Mesenchymal stem cell (in vitro differentiated cells and primary cell): ENCODE measurements at regions not wholly inside any gene's neighbourhood (a gene's known extent, or its start where the extent isn't known, plus 50 kb on each side); places are given as distances from the start of the nearest gene placed in this dataset.

Experiments
- DNase-seq: peaks from one replicate; pipeline ENCODE4 v3.0.0-alpha.2; 2013
- H2AFZ ChIP-seq: one replicate; pipeline ENCODE4 v1.6.1; 2013; ENCODE audit warnings: low read depth, mild to moderate bottlenecking, control low read depth, inconsistent platforms, low read length, moderate library complexity
- H2AK5ac ChIP-seq: 2 replicates; pipeline ENCODE4 v1.6.1; 2013; ENCODE audit warnings: low read length, moderate library complexity, mild to moderate bottlenecking, inconsistent platforms; ENCODE audit not compliant: severe bottlenecking
- H2BK120ac ChIP-seq: one replicate; pipeline ENCODE4 v1.6.1; 2013; ENCODE audit warnings: low read depth, mild to moderate bottlenecking, inconsistent platforms, low read length, moderate library complexity
- H2BK12ac ChIP-seq, 2 experiments: one replicate each; pipeline ENCODE4 v1.6.1; 2013; ENCODE audit warnings: inconsistent platforms in 2 of 2, low read length in 2 of 2, mild to moderate bottlenecking in 2 of 2, moderate library complexity in 2 of 2, control low read depth in 1 of 2
- H2BK15ac ChIP-seq: one replicate; pipeline ENCODE4 v1.6.1; 2013; ENCODE audit warnings: mild to moderate bottlenecking, low read depth, inconsistent platforms; ENCODE audit not compliant: poor library complexity, severe bottlenecking
- H2BK5ac ChIP-seq: 2 replicates; pipeline ENCODE4 v1.6.1; 2013; ENCODE audit warnings: low read depth, mild to moderate bottlenecking, low read length, control low read depth, inconsistent platforms; ENCODE audit not compliant: poor library complexity, severe bottlenecking
- H3K14ac ChIP-seq, 2 experiments: one replicate each; pipeline ENCODE4 v1.6.1; 2013; ENCODE audit warnings: inconsistent platforms in 2 of 2, low read length in 2 of 2, control low read depth in 1 of 2, mild to moderate bottlenecking in 1 of 2, moderate library complexity in 1 of 2
- H3K18ac ChIP-seq, 2 experiments: one replicate each; pipeline ENCODE4 v1.6.1; 2013; ENCODE audit warnings: inconsistent platforms in 2 of 2, low read length in 2 of 2, control low read depth in 1 of 2, low read depth in 1 of 2, mild to moderate bottlenecking in 1 of 2
- H3K23ac ChIP-seq, 2 experiments: one replicate each; pipeline ENCODE4 v1.6.1; 2013; ENCODE audit warnings: inconsistent platforms in 2 of 2, low read length in 2 of 2, mild to moderate bottlenecking in 2 of 2, moderate library complexity in 2 of 2, control low read depth in 1 of 2
- H3K27ac ChIP-seq: 2 replicates; pipeline ENCODE4 v1.5.1; 2013; ENCODE audit warnings: mild to moderate bottlenecking, moderate library complexity, low read length, control low read depth, inconsistent platforms; ENCODE audit not compliant: poor library complexity, severe bottlenecking
- H3K27me3 ChIP-seq, 2 experiments: 2 replicates each; pipeline versions ENCODE4 v1.6.1 to v1.7.0; 2013; ENCODE audit warnings: low read length in 2 of 2, mild to moderate bottlenecking in 2 of 2, moderate library complexity in 2 of 2, control low read depth in 1 of 2, inconsistent platforms in 1 of 2; ENCODE audit not compliant: control insufficient read depth in 1 of 2, insufficient read depth in 1 of 2
- H3K36me3 ChIP-seq, 2 experiments: 2 replicates each; pipeline versions ENCODE4 v1.6.1 to v1.7.0; 2013; ENCODE audit warnings: low read length in 2 of 2, control low read depth in 1 of 2, inconsistent platforms in 1 of 2, low read depth in 1 of 2, mild to moderate bottlenecking in 1 of 2; ENCODE audit not compliant: insufficient read depth in 2 of 2, control insufficient read depth in 1 of 2
- H3K4ac ChIP-seq, 2 experiments: one replicate each; pipeline ENCODE4 v1.6.1; 2013; ENCODE audit warnings: inconsistent platforms in 2 of 2, low read length in 2 of 2, mild to moderate bottlenecking in 2 of 2, moderate library complexity in 2 of 2, control low read depth in 1 of 2, low read depth in 1 of 2
- H3K4me1 ChIP-seq: 2 replicates; pipeline ENCODE4 v1.6.1; 2013; ENCODE audit warnings: low read depth, low read length, control low read depth; ENCODE audit not compliant: control insufficient read depth, insufficient read depth
- H3K4me2 ChIP-seq: 2 replicates; pipeline ENCODE4 v1.6.1; 2013; ENCODE audit warnings: low read length, mild to moderate bottlenecking, inconsistent platforms; ENCODE audit not compliant: poor library complexity, severe bottlenecking
- H3K4me3 ChIP-seq, 2 experiments: 2 replicates each; pipeline versions ENCODE4 v1.5.1 to v1.7.0; 2013; ENCODE audit warnings: low read length in 2 of 2, mild to moderate bottlenecking in 2 of 2, control low read depth in 1 of 2, low read depth in 1 of 2; ENCODE audit not compliant: insufficient read depth in 1 of 2
- H3K79me1 ChIP-seq: replicated peaks from 2 replicates; pipeline ENCODE4 v1.6.1; 2013; ENCODE audit warnings: mild to moderate bottlenecking, control low read depth, low read length, inconsistent platforms; ENCODE audit not compliant: poor library complexity, severe bottlenecking
- H3K9ac ChIP-seq: 2 replicates; pipeline ENCODE4 v1.7.0; 2013; ENCODE audit warnings: mild to moderate bottlenecking, low read length, moderate library complexity
- H3K9me3 ChIP-seq: 2 replicates; pipeline ENCODE4 v1.7.0; 2013; ENCODE audit warnings: mild to moderate bottlenecking, low read length; ENCODE audit not compliant: control insufficient read depth
- H4K8ac ChIP-seq: one replicate; pipeline ENCODE4 v1.6.1; 2013; ENCODE audit warnings: inconsistent platforms, mild to moderate bottlenecking, low read length, moderate library complexity
- H4K91ac ChIP-seq: one replicate; pipeline ENCODE4 v1.6.1; 2013; ENCODE audit warnings: mild to moderate bottlenecking, low read length, inconsistent platforms
- WGBS: methylation state at CpG from one replicate; pipeline ENCODE4 v1.1.7; 2013; ENCODE audit warnings: mixed read lengths; 5-methylcytosine and 5-hydroxymethylcytosine counted together

GRCh38 chr1:34296059-34296458 lies 119.4 kb downstream of the C1orf94 start:
- H3K9ac ChIP-seq: no peak overlapping the region
- H3K79me1 ChIP-seq: no peaks in the 10 kb centered on the region
- no peak overlapping the region for H2BK120ac ChIP-seq
- H2AFZ ChIP-seq: no peak overlapping the region
- H3K27me3 ChIP-seq: peaks cover 0 to 41% of the 10 kb centered on the region in 2 experiments
- no peak overlapping the region for H2BK5ac ChIP-seq
- no peak overlapping the region for H2BK15ac ChIP-seq
- no peak overlapping the region for H3K4me2 ChIP-seq
- DNase-seq: no peak
- no peaks in the 10 kb centered on the region for H3K36me3 ChIP-seq
- no peak overlapping the region for H3K27ac ChIP-seq
- H4K8ac ChIP-seq: no peak overlapping the region
- no peak overlapping the region for H3K14ac ChIP-seq
- no peak overlapping the region for H3K4ac ChIP-seq
- 52% methylated on average over 6 of the region's 6 CpGs for WGBS
- no peaks in the 10 kb centered on the region for H3K4me1 ChIP-seq
- H3K18ac ChIP-seq: no peak overlapping the region
- no peak overlapping the region for H3K4me3 ChIP-seq
- no peak overlapping the region for H2AK5ac ChIP-seq
- peaks cover 15% of the 10 kb centered on the region for H3K9me3 ChIP-seq
- no peak overlapping the region for H2BK12ac ChIP-seq
- no peak overlapping the region for H3K23ac ChIP-seq
- H4K91ac ChIP-seq: no peak overlapping the region

- Histone ChIP-seq H3K4me2 (no peak overlapping the region), H3K18ac (no peak overlapping the region), H3K23ac (no peak overlapping the region), H3K4ac (no peak overlapping the region), H2BK15ac (no peak overlapping the region), H2AK5ac (no peak overlapping the region), H3K79me1 (no peaks in the 10 kb centered on the region), H3K27ac (no peak overlapping the region), H4K8ac (no peak overlapping the region), H2AFZ (no peak overlapping the region), H3K27me3 (peaks cover 0 to 7% of the 10 kb centered on the region in 2 experiments), H3K14ac (no peak overlapping the region), H3K4me1 (no peaks in the 10 kb centered on the region), H3K4me3 (no peak overlapping the region), H2BK120ac (no peak overlapping the region), H3K9ac (no peak overlapping the region), H2BK5ac (no peak overlapping the region), H3K36me3 (no peaks in the 10 kb centered on the region), H2BK12ac (no peak overlapping the region), H4K91ac (no peak overlapping the region), H3K9me3 (peaks cover 57% of the 10 kb centered on the region)
- no peak for DNase-seq
- WGBS: 76% methylated on average over 1 of the region's 1 CpG
These were observed 126.1 kb downstream of the C1orf94 start for GRCh38 chr1:34302798-34303197.

GRCh38 chr1:34303218-34303617 lies 126.5 kb downstream of the C1orf94 start:
- no peak overlapping the region for H3K27ac ChIP-seq
- no peak overlapping the region for H3K23ac ChIP-seq
- no peak overlapping the region for H2BK15ac ChIP-seq

GRCh38 chr1:34306568-34306967 lies 129.9 kb downstream of the C1orf94 start:
- H3K36me3 ChIP-seq: no peaks in the 10 kb centered on the region
- H3K23ac ChIP-seq: no peak overlapping the region
- H2AK5ac ChIP-seq: no peak overlapping the region
- H3K4me2 ChIP-seq: no peak overlapping the region
- no peak overlapping the region for H2BK15ac ChIP-seq
- H3K4me3 ChIP-seq: no peak overlapping the region
- H2BK5ac ChIP-seq: no peak overlapping the region
- H3K9me3 ChIP-seq: peaks cover 64% of the 10 kb centered on the region
- H3K27ac ChIP-seq: no peak overlapping the region
- no peak overlapping the region for H3K9ac ChIP-seq
- H2AFZ ChIP-seq: no peak overlapping the region
- H3K27me3 ChIP-seq: no peaks in the 10 kb centered on the region
- no peaks in the 10 kb centered on the region for H3K4me1 ChIP-seq
- H3K4ac ChIP-seq: no peak overlapping the region
- no peak overlapping the region for H2BK12ac ChIP-seq
- H4K8ac ChIP-seq: no peak overlapping the region
- no peak overlapping the region for H2BK120ac ChIP-seq
- WGBS: 44% methylated on average over 2 of the region's 2 CpGs
- no peaks in the 10 kb centered on the region for H3K79me1 ChIP-seq
- no peak overlapping the region for H4K91ac ChIP-seq
- H3K14ac ChIP-seq: no peak overlapping the region
- no peak for DNase-seq
- H3K18ac ChIP-seq: no peak overlapping the region

More at GRCh38 chr1:34303218-34303617, 126.5 kb downstream of the C1orf94 start:
- Histone ChIP-seq H3K9me3 (peaks cover 60% of the 10 kb centered on the region), H3K36me3 (no peaks in the 10 kb centered on the region), H2AK5ac (no peak overlapping the region), H3K18ac (no peak overlapping the region), H3K79me1 (no peaks in the 10 kb centered on the region), H3K27me3 (peaks cover 0 to 3% of the 10 kb centered on the region in 2 experiments), H3K4me1 (no peaks in the 10 kb centered on the region), H3K4me2 (no peak overlapping the region), H2AFZ (no peak overlapping the region), H3K4me3 (no peak overlapping the region), H4K8ac (no peak overlapping the region), H4K91ac (no peak overlapping the region), H3K9ac (no peak overlapping the region), H3K4ac (no peak overlapping the region), H3K14ac (no peak overlapping the region), H2BK12ac (no peak overlapping the region), H2BK120ac (no peak overlapping the region), H2BK5ac (no peak overlapping the region)
- no peak for DNase-seq
